HEK293 (cell line): ENCODE measurements at regions not wholly inside any gene's neighbourhood (a gene's known extent, or its start where the extent isn't known, plus 50 kb on each side); places are given as distances from the start of the nearest gene placed in this dataset.

Experiments used
- CTCF ChIA-PET: fragments of 350-600 bp; formaldehyde crosslinking; extraction: SDS; loops from one replicate; lab custom pipeline; 2021; ENCODE audit warnings: antibody characterized with exemption; lab: Yijun Ruan, JAX
- POLR2A ChIA-PET: fragments of 300-600 bp; formaldehyde crosslinking; extraction: SDS; loops from one replicate; lab custom pipeline; 2020; ENCODE audit warnings: antibody characterized with exemption, inconsistent platforms; lab: Yijun Ruan, JAX
- H3K27ac ChIP-seq: fragments of 200-500 bp; sonication (Bioruptor generic); 2 replicates; pipeline ENCODE4 v1.5.1; 2014; ENCODE audit warnings: low read depth, low read length, control low read depth, inconsistent platforms; ENCODE audit errors: extremely low read depth
- H3K36me3 ChIP-seq, 2 experiments: fragments of 200-500 bp in 1 of 2; sonication (Bioruptor generic) in 1 of 2; 1 replicate in 1 of 2; 2 replicates in 1 of 2; pipeline ENCODE4 v1.5.1; 2014 to 2017; ENCODE audit warnings: inconsistent platforms in 2 of 2, low read length in 2 of 2; ENCODE audit not compliant: control insufficient read depth in 2 of 2, insufficient read depth in 1 of 2
- H3K4me1 ChIP-seq: fragments of 200-500 bp; sonication (Bioruptor generic); 2 replicates; pipeline ENCODE4 v1.5.1; 2014; ENCODE audit warnings: mild to moderate bottlenecking, low read length, inconsistent platforms; ENCODE audit not compliant: control insufficient read depth, insufficient read depth
- H3K4me3 ChIP-seq: 2 replicates; pipeline ENCODE4 v1.5.1; 2011; ENCODE audit warnings: low read depth, mild to moderate bottlenecking, control low read depth, low read length, moderate library complexity
- H3K9me3 ChIP-seq: fragments of 200-500 bp; sonication (Bioruptor generic); 2 replicates; pipeline ENCODE4 v1.5.1; 2014; ENCODE audit warnings: low read depth, low read length, inconsistent platforms; ENCODE audit not compliant: control insufficient read depth, insufficient read depth
- FEZF1 ChIP-seq: fragments of 450-650 bp; formaldehyde crosslinking; IDR thresholded peaks from 2 replicates; pipeline ENCODE4 v1.5.1; 2016; ENCODE audit warnings: missing biosample characterization, missing genetic modification characterization
- SP7 ChIP-seq: fragments of 450-650 bp; formaldehyde crosslinking; IDR thresholded peaks from 2 replicates; pipeline ENCODE4 v1.5.1; 2016; ENCODE audit warnings: missing biosample characterization, missing genetic modification characterization
- TCF7L2 ChIP-seq: IDR thresholded peaks from 2 replicates; pipeline ENCODE4 v1.6.1; 2011; ENCODE audit warnings: low read depth, mild to moderate bottlenecking, inconsistent platforms, low read length, moderate library complexity, borderline replicate concordance
- ZBTB17 ChIP-seq: fragments of 450-650 bp; formaldehyde crosslinking; IDR thresholded peaks from 2 replicates; pipeline ENCODE4 v1.5.1; 2016; ENCODE audit warnings: missing biosample characterization, missing genetic modification characterization
- ZEB2 ChIP-seq: fragments of 450-650 bp; formaldehyde crosslinking; IDR thresholded peaks from 2 replicates; pipeline ENCODE4 v1.5.1; 2016; ENCODE audit warnings: missing biosample characterization, missing genetic modification characterization
- ZFHX2 ChIP-seq: fragments of 450-650 bp; formaldehyde crosslinking; conservative IDR thresholded peaks from 2 replicates; pipeline ENCODE4 v1.5.1; 2016; ENCODE audit warnings: missing biosample characterization, missing genetic modification characterization
- ZFP41 ChIP-seq: fragments of 450-650 bp; formaldehyde crosslinking; IDR thresholded peaks from 2 replicates; pipeline ENCODE4 v1.5.1; 2016; ENCODE audit warnings: missing biosample characterization, missing genetic modification characterization, borderline replicate concordance
- ZNF112 ChIP-seq: fragments of 450-650 bp; formaldehyde crosslinking; IDR thresholded peaks from 2 replicates; pipeline ENCODE4 v1.5.0; 2017; ENCODE audit warnings: missing biosample characterization, missing genetic modification characterization
- ZNF121 ChIP-seq: fragments of 450-650 bp; formaldehyde crosslinking; IDR thresholded peaks from 2 replicates; pipeline ENCODE4 v1.5.1; 2016; ENCODE audit warnings: missing biosample characterization, missing genetic modification characterization
- ZNF184 ChIP-seq: fragments of 450-650 bp; IDR thresholded peaks from 2 replicates; pipeline ENCODE4 v1.5.1; 2018; ENCODE audit warnings: missing biosample characterization, mild to moderate bottlenecking, missing genetic modification characterization
- ZNF223 ChIP-seq: fragments of 450-650 bp; formaldehyde crosslinking; IDR thresholded peaks from 2 replicates; pipeline ENCODE4 v1.5.1; 2016; ENCODE audit warnings: missing biosample characterization, missing genetic modification characterization
- ZNF391 ChIP-seq: fragments of 450-650 bp; formaldehyde crosslinking; IDR thresholded peaks from 2 replicates; pipeline ENCODE4 v1.5.1; 2016; ENCODE audit warnings: low read depth, missing biosample characterization, missing genetic modification characterization, borderline replicate concordance
- ZNF530 ChIP-seq: fragments of 450-650 bp; formaldehyde crosslinking; IDR thresholded peaks from 2 replicates; pipeline ENCODE4 v1.5.1; 2016; ENCODE audit warnings: low read depth, missing biosample characterization, missing genetic modification characterization
- ZNF571 ChIP-seq: fragments of 450-650 bp; formaldehyde crosslinking; IDR thresholded peaks from 2 replicates; pipeline ENCODE4 v1.5.0; 2017; ENCODE audit warnings: missing biosample characterization, missing genetic modification characterization
- ZNF623 ChIP-seq: fragments of 450-650 bp; formaldehyde crosslinking; IDR thresholded peaks from 2 replicates; pipeline ENCODE4 v1.5.1; 2016; ENCODE audit warnings: missing biosample characterization, missing genetic modification characterization
- ZNF747 ChIP-seq: fragments of 450-650 bp; formaldehyde crosslinking; IDR thresholded peaks from 2 replicates; pipeline ENCODE4 v1.5.1; 2016; ENCODE audit warnings: missing biosample characterization, missing genetic modification characterization
- ZNF76 ChIP-seq: fragments of 450-650 bp; formaldehyde crosslinking; IDR thresholded peaks from 2 replicates; pipeline ENCODE4; 2016; ENCODE audit warnings: low read depth, missing biosample characterization, missing genetic modification characterization, borderline replicate concordance
- ZNF785 ChIP-seq: fragments of 450-650 bp; formaldehyde crosslinking; IDR thresholded peaks from 2 replicates; pipeline ENCODE4 v1.5.1; 2016; ENCODE audit warnings: missing biosample characterization, missing genetic modification characterization
- ZNF830 ChIP-seq: fragments of 450-650 bp; IDR thresholded peaks from 2 replicates; pipeline ENCODE4 v1.5.0; 2018; ENCODE audit warnings: missing biosample characterization, missing genetic modification characterization, low read depth, mild to moderate bottlenecking, moderate library complexity
- ZXDB ChIP-seq: fragments of 450-650 bp; formaldehyde crosslinking; IDR thresholded peaks from 2 replicates; pipeline ENCODE4 v1.5.1; 2016; ENCODE audit warnings: missing biosample characterization, missing genetic modification characterization
- TF ChIP-seq, protein P1 (sequence below): fragments of 450-650 bp; formaldehyde crosslinking; IDR thresholded peaks from 2 replicates; pipeline ENCODE4 v1.5.1; 2017; ENCODE audit warnings: missing biosample characterization, mild to moderate bottlenecking, missing genetic modification characterization, moderate library complexity
- TF ChIP-seq, protein P2 (sequence below): fragments of 450-650 bp; formaldehyde crosslinking; IDR thresholded peaks from 2 replicates; pipeline ENCODE4 v1.5.1; 2016; ENCODE audit warnings: missing biosample characterization, missing genetic modification characterization, borderline replicate concordance
- TF ChIP-seq, protein P3 (sequence below): fragments of 450-650 bp; formaldehyde crosslinking; IDR thresholded peaks from 2 replicates; pipeline ENCODE4 v1.5.1; 2016; ENCODE audit warnings: missing biosample characterization, missing genetic modification characterization
- TF ChIP-seq, protein P4 (sequence below): fragments of 450-650 bp; formaldehyde crosslinking; IDR thresholded peaks from 2 replicates; pipeline ENCODE4 v1.5.1; 2016; ENCODE audit warnings: missing biosample characterization, missing genetic modification characterization
- TF ChIP-seq, protein P5 (sequence below): fragments of 450-650 bp; formaldehyde crosslinking; IDR thresholded peaks from 2 replicates; pipeline ENCODE4 v1.5.1; 2016; ENCODE audit warnings: missing biosample characterization, missing genetic modification characterization

DNA sequence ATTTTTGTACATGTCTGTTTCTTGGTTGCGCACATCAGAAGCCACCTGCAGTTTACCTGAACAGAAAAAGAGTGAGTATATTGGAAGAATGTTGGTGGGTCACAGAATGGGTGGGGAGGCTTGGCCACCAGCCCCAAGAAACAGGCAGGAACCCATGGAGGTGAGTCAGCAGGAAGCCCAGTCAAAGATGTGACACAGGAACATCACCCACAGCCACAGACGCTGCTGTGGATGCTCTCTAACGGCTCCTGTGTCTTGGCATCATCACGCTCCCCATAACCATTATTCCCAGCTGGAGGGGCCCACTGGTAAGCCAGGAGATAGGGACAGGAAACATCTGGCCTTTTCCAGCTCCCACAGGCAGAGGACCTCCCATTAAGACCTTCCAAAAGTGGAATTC lies 94.0 kb upstream of the WSB1 start:
- Histone ChIP-seq H3K4me3 (no peak overlapping the region), H3K4me1 (no peaks in the 10 kb centered on the region), H3K36me3 (no peaks in the 10 kb centered on the region), H3K9me3 (no peaks in the 10 kb centered on the region), H3K27ac (no peak overlapping the region)
- ChIA-PET CTCF (interaction anchor here (0.6 to 0.8 kb wide), 2 partner anchors 37 to 113 kb away, joined by 4 to 7 read pairs; no protein-coding TSS in a partner anchor), POLR2A (no interaction called here)
- TF ChIP-seq ZNF391 (tag by site-specific recombination) (no peak), ZBTB17 (tag by site-specific recombination) (no peak), ZNF830 (tag by site-specific recombination) (no peak), ZNF76 (tag by site-specific recombination) (no peak), ZNF571 (tag by site-specific recombination) (no peak), ZNF623 (tag by site-specific recombination) (no peak), FEZF1 (no peak), ZNF785 (tag by site-specific recombination) (no peak), ZFHX2 (tag by site-specific recombination) (no peak), ZXDB (tag by site-specific recombination) (no peak), ZNF121 (tag by site-specific recombination) (no peak), ZEB2 (no peak), ZNF184 (tag by site-specific recombination) (no peak), SP7 (no peak), ZNF530 (tag by site-specific recombination) (no peak), ZFP41 (no peak), ZNF112 (tag by site-specific recombination) (no peak)
- TF ChIP-seq, protein P1, sequence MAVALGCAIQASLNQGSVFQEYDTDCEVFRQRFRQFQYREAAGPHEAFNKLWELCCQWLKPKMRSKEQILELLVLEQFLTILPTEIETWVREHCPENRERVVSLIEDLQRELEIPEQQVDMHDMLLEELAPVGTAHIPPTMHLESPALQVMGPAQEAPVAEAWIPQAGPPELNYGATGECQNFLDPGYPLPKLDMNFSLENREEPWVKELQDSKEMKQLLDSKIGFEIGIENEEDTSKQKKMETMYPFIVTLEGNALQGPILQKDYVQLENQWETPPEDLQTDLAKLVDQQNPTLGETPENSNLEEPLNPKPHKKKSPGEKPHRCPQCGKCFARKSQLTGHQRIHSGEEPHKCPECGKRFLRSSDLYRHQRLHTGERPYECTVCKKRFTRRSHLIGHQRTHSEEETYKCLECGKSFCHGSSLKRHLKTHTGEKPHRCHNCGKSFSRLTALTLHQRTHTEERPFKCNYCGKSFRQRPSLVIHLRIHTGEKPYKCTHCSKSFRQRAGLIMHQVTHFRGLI = no peak
- TF ChIP-seq, protein P2, sequence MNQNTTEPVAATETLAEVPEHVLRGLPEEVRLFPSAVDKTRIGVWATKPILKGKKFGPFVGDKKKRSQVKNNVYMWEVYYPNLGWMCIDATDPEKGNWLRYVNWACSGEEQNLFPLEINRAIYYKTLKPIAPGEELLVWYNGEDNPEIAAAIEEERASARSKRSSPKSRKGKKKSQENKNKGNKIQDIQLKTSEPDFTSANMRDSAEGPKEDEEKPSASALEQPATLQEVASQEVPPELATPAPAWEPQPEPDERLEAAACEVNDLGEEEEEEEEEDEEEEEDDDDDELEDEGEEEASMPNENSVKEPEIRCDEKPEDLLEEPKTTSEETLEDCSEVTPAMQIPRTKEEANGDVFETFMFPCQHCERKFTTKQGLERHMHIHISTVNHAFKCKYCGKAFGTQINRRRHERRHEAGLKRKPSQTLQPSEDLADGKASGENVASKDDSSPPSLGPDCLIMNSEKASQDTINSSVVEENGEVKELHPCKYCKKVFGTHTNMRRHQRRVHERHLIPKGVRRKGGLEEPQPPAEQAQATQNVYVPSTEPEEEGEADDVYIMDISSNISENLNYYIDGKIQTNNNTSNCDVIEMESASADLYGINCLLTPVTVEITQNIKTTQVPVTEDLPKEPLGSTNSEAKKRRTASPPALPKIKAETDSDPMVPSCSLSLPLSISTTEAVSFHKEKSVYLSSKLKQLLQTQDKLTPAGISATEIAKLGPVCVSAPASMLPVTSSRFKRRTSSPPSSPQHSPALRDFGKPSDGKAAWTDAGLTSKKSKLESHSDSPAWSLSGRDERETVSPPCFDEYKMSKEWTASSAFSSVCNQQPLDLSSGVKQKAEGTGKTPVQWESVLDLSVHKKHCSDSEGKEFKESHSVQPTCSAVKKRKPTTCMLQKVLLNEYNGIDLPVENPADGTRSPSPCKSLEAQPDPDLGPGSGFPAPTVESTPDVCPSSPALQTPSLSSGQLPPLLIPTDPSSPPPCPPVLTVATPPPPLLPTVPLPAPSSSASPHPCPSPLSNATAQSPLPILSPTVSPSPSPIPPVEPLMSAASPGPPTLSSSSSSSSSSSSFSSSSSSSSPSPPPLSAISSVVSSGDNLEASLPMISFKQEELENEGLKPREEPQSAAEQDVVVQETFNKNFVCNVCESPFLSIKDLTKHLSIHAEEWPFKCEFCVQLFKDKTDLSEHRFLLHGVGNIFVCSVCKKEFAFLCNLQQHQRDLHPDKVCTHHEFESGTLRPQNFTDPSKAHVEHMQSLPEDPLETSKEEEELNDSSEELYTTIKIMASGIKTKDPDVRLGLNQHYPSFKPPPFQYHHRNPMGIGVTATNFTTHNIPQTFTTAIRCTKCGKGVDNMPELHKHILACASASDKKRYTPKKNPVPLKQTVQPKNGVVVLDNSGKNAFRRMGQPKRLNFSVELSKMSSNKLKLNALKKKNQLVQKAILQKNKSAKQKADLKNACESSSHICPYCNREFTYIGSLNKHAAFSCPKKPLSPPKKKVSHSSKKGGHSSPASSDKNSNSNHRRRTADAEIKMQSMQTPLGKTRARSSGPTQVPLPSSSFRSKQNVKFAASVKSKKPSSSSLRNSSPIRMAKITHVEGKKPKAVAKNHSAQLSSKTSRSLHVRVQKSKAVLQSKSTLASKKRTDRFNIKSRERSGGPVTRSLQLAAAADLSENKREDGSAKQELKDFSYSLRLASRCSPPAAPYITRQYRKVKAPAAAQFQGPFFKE (tag by site-specific recombination) = no peak

DNA sequence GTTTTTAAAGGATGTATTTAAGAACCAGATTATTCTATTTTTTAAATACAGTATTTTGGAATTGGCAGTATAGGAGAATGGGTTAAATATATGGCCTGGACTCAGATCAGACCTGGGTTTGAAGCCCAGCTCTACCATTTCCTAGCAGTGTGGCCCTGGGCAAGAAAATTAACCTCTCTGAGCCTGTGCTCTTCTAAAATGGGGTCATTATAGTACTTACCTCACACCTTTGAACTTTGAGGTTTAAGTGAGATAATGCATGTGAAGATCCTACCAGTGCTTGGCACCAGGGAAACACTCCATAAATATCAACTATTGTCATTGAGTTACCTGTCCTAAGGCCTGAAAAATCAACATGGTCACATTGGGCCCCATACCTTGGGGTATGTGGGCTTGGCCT lies 93.4 kb upstream of the WSB1 start:
- Histone ChIP-seq H3K9me3 (no peaks in the 10 kb centered on the region), H3K27ac (no peak overlapping the region), H3K4me1 (no peaks in the 10 kb centered on the region), H3K36me3 (no peaks in the 10 kb centered on the region), H3K4me3 (no peak overlapping the region)
- ChIA-PET CTCF (no interaction called here), POLR2A (no interaction called here)
- TF ChIP-seq ZNF747 = no peak
- no peak for TF ChIP-seq ZNF571 (tag by site-specific recombination)
- TF ChIP-seq, protein P3, sequence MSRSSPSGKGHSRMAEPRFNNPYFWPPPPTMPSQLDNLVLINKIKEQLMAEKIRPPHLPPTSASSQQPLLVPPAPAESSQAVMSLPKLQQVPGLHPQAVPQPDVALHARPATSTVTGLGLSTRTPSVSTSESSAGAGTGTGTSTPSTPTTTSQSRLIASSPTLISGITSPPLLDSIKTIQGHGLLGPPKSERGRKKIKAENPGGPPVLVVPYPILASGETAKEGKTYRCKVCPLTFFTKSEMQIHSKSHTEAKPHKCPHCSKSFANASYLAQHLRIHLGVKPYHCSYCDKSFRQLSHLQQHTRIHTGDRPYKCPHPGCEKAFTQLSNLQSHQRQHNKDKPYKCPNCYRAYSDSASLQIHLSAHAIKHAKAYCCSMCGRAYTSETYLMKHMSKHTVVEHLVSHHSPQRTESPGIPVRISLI (tag by site-specific recombination) = no peak
- TF ChIP-seq, protein P4, sequence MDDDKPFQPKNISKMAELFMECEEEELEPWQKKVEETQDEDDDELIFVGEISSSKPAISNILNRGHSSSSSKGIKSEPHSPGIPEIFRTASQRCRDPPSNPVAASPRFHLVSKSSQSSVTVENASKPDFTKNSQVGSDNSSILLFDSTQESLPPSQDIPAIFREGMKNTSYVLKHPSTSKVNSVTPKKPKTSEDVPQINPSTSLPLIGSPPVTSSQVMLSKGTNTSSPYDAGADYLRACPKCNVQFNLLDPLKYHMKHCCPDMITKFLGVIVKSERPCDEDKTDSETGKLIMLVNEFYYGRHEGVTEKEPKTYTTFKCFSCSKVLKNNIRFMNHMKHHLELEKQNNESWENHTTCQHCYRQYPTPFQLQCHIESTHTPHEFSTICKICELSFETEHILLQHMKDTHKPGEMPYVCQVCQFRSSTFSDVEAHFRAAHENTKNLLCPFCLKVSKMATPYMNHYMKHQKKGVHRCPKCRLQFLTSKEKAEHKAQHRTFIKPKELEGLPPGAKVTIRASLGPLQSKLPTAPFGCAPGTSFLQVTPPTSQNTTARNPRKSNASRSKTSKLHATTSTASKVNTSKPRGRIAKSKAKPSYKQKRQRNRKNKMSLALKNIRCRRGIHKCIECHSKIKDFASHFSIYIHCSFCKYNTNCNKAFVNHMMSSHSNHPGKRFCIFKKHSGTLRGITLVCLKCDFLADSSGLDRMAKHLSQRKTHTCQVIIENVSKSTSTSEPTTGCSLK (tag by site-specific recombination) = no peak
- TF ChIP-seq ZNF223 (tag by site-specific recombination) = no peak
- TF ChIP-seq, protein P5, sequence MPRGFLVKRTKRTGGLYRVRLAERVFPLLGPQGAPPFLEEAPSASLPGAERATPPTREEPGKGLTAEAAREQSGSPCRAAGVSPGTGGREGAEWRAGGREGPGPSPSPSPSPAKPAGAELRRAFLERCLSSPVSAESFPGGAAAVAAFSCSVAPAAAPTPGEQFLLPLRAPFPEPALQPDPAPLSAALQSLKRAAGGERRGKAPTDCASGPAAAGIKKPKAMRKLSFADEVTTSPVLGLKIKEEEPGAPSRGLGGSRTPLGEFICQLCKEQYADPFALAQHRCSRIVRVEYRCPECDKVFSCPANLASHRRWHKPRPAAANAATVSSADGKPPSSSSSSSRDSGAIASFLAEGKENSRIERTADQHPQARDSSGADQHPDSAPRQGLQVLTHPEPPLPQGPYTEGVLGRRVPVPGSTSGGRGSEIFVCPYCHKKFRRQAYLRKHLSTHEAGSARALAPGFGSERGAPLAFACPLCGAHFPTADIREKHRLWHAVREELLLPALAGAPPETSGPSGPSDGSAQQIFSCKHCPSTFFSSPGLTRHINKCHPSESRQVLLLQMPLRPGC (tag by site-specific recombination) = no peak
- no peak for TF ChIP-seq TCF7L2
